ENCODE measurements at regions not wholly inside any gene's neighbourhood (a gene's known extent, or its start where the extent isn't known, plus 50 kb on each side); places are given as distances from the start of the nearest gene placed in this dataset.

DNA sequence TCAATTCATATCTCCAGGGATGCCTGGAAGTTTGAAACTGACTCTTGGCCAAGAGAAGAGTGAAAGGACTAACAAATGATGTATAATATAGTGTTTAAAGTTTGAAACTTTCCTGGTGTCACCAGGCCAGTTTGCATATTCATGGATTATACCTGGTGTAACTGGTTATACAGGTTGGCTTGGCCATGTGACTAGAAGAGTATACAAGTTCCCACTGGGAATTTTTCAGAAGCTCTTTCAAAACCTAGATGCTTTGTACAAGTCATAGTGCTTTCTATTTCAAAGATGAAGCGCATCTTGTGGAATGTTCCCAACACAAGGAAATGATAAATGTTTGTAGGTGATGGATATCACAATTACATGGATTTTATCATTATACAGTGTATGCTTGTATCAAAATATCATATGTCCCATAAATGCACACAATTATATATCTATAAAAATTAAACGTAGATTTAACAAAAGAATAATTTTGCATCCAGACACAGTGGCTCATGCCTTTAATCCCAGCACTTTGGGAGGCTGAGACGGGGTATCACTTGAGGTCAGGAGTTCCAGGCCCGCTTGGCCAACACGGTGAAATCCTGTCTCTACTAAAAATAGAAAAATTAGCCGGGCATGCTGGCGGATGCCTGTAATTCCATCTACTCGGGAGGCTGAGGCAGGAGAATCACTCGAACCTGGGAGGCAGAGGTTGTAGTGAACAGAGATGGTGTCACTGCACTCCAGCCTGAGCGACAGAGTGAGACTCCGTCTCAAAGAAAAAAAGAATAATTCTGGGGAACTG, 1420.2 kb downstream of the GRIK2 start:
- TF ChIP-seq, protein P1, sequence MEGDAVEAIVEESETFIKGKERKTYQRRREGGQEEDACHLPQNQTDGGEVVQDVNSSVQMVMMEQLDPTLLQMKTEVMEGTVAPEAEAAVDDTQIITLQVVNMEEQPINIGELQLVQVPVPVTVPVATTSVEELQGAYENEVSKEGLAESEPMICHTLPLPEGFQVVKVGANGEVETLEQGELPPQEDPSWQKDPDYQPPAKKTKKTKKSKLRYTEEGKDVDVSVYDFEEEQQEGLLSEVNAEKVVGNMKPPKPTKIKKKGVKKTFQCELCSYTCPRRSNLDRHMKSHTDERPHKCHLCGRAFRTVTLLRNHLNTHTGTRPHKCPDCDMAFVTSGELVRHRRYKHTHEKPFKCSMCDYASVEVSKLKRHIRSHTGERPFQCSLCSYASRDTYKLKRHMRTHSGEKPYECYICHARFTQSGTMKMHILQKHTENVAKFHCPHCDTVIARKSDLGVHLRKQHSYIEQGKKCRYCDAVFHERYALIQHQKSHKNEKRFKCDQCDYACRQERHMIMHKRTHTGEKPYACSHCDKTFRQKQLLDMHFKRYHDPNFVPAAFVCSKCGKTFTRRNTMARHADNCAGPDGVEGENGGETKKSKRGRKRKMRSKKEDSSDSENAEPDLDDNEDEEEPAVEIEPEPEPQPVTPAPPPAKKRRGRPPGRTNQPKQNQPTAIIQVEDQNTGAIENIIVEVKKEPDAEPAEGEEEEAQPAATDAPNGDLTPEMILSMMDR (IDR thresholded peaks at IDR 0.05) = no peak
- TF ChIP-seq SIN3A (IDR thresholded peaks at IDR 0.05; ENCODE audit: borderline replicate concordance, insufficient read depth, low read depth, low read length) = no peak

All from Panc1 (cell line).